ENCODE measurements at regions not wholly inside any gene's neighbourhood (a gene's known extent, or its start where the extent isn't known, plus 50 kb on each side); places are given as distances from the start of the nearest gene placed in this dataset.

DNA sequence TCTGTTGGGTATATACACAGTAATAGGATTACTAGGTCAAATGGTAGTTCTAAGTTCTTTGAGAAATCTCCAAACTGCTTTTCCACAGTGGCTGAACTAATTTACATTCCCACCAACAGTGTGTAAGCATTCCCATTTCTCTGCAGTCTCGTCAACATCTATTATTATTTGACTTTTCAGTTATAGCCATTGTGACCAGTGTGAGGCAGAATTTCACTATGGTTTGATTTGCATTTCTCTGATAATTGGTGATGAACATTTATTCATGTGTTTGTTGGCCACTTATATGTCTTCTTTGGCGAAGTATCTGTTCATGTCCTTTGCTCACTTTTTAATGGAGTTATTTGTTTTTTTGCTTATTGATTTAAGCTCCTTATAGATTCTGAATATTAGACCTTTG is 596.2 kb upstream of the DAB2 start:
- in situ Hi-C loops (cut with HindIII; ENCODE audit: low sequenced_read_pairs): no loop called here
- no peak for DNase-seq (ENCODE audit: low read depth)
- TF ChIP-seq, protein P1, sequence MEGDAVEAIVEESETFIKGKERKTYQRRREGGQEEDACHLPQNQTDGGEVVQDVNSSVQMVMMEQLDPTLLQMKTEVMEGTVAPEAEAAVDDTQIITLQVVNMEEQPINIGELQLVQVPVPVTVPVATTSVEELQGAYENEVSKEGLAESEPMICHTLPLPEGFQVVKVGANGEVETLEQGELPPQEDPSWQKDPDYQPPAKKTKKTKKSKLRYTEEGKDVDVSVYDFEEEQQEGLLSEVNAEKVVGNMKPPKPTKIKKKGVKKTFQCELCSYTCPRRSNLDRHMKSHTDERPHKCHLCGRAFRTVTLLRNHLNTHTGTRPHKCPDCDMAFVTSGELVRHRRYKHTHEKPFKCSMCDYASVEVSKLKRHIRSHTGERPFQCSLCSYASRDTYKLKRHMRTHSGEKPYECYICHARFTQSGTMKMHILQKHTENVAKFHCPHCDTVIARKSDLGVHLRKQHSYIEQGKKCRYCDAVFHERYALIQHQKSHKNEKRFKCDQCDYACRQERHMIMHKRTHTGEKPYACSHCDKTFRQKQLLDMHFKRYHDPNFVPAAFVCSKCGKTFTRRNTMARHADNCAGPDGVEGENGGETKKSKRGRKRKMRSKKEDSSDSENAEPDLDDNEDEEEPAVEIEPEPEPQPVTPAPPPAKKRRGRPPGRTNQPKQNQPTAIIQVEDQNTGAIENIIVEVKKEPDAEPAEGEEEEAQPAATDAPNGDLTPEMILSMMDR (IDR thresholded peaks at IDR 0.05; ENCODE audit: low read depth, low read length, missing control alignments): no peak
- H3K4me3 ChIP-seq (ENCODE audit: low read depth, low read length): no peak overlapping the region

- in situ Hi-C loops (cut with HindIII; ENCODE audit: low sequenced_read_pairs): no loop called here
- TF ChIP-seq, protein P1 (IDR thresholded peaks at IDR 0.05; ENCODE audit: low read depth, low read length, missing control alignments): no peak
Observed at GRCh38 chr5:40017918-40018317, 593.1 kb upstream of the DAB2 start.

DNA sequence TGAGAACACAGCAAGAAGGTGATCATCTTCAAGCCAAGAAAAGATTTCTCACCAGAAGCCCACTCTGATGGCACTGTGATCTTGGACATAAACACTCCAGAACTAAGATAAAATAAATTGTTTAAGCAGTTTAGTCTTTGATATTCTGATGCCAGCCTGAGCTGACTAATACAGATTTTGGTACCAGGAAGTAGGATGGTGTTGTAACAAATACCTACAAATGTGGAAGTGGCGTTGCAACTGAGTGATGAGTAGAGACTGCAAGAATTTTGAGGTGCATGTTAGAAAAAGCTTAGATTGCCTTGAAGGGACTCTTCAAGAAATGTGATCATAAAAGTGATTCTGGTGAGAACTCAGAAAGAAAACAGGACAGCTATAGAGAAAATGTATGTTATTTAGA is 592.4 kb upstream of the DAB2 start:
- in situ Hi-C loops (cut with HindIII; ENCODE audit: low sequenced_read_pairs): no loop called here
- TF ChIP-seq, protein P1 (IDR thresholded peaks at IDR 0.05; ENCODE audit: low read depth, low read length, missing control alignments): no peak
- no peak overlapping the region for H3K4me3 ChIP-seq (ENCODE audit: low read depth, low read length)
- DNase-seq (ENCODE audit: low read depth): no peak

More at GRCh38 chr5:40017918-40018317, 593.1 kb upstream of the DAB2 start:
- H3K4me3 ChIP-seq (ENCODE audit: low read depth, low read length): no peak overlapping the region
- DNase-seq (ENCODE audit: low read depth): no peak

DNA sequence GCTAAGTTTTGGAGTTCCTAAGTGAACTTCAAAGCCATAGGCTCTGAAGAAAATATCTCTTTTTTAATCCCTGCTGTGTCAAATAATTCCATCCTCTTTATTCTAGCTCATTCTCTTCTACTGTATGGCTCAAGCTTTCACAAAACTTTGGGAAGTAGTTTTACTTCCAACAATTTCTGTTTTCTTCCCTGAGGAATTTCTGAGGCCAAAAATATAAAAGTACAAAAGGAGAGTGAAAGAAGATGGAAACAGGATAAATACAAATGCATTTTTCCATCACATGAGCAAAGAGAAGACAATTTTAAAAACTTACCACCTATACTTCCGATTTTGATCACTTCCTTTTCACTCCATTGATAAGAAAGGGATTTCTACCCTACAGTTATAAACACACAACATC is 585.7 kb upstream of the DAB2 start:
- TF ChIP-seq, protein P1 (IDR thresholded peaks at IDR 0.05; ENCODE audit: low read depth, low read length, missing control alignments): no peak
- in situ Hi-C loops (cut with HindIII; ENCODE audit: low sequenced_read_pairs): no loop called here

DNA sequence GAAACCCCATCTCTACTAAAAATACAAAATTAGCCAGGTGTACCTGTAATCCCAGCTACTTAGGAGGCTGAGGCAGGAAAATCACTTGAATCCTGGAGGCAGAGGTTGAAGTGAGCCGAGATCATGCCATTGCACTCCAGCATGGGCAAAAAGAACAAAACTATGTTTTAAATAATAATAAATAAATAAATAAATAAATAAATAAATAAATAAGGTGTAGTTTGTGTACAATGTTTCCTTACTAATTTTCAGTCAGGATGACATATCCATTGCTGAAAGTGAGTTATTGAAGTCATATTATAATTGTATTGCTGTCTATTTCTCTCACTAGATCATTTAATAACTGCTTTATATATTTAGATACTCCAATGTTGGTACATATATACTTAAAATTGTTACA is 581.5 kb upstream of the DAB2 start:
- no peak overlapping the region for H3K4me3 ChIP-seq (ENCODE audit: low read depth, low read length)
- in situ Hi-C loops (cut with HindIII; ENCODE audit: low sequenced_read_pairs): no loop called here
- DNase-seq (ENCODE audit: low read depth): no peak
- TF ChIP-seq, protein P1 (IDR thresholded peaks at IDR 0.05; ENCODE audit: low read depth, low read length, missing control alignments): no peak

More for the DNA sequence above, 585.7 kb upstream of the DAB2 start:
- no peak overlapping the region for H3K4me3 ChIP-seq (ENCODE audit: low read depth, low read length)
- no peak for DNase-seq (ENCODE audit: low read depth)

GRCh38 chr5:40001796-40002195 is 577.0 kb upstream of the DAB2 start:
- in situ Hi-C loops (cut with HindIII; ENCODE audit: low sequenced_read_pairs): no loop called here
- TF ChIP-seq, protein P1 (IDR thresholded peaks at IDR 0.05; ENCODE audit: low read depth, low read length, missing control alignments): no peak
- H3K4me3 ChIP-seq (ENCODE audit: low read depth, low read length): no peak overlapping the region
- DNase-seq (ENCODE audit: low read depth): no peak

DNA sequence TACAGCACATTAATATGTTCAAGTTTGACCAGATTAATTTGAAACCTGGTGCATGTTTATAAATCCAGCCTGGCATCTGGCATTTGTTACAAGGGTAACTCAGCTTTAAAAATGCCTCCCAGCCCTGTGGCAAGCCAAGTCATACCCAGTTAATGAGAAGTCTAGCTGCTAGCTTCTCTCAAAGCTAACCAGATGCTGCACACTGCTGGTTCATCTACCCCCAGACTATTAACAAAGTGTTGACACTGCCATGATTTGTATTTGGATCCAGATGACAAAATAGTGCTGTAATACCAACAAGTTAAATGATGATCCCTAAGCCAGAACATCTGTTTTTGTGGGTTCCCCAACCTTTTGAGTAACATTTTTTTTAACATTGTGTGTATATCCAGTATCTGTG is 573.7 kb upstream of the DAB2 start:
- TF ChIP-seq, protein P1 (IDR thresholded peaks at IDR 0.05; ENCODE audit: low read depth, low read length, missing control alignments): no peak
- in situ Hi-C loops (cut with HindIII; ENCODE audit: low sequenced_read_pairs): no loop called here
- H3K4me3 ChIP-seq (ENCODE audit: low read depth, low read length): no peak overlapping the region
- no peak for DNase-seq (ENCODE audit: low read depth)

Measured in astrocyte of the cerebellum (primary cell).